ENCODE measurements at regions not wholly inside any gene's neighbourhood (a gene's known extent, or its start where the extent isn't known, plus 50 kb on each side); places are given as distances from the start of the nearest gene placed in this dataset.

DNA sequence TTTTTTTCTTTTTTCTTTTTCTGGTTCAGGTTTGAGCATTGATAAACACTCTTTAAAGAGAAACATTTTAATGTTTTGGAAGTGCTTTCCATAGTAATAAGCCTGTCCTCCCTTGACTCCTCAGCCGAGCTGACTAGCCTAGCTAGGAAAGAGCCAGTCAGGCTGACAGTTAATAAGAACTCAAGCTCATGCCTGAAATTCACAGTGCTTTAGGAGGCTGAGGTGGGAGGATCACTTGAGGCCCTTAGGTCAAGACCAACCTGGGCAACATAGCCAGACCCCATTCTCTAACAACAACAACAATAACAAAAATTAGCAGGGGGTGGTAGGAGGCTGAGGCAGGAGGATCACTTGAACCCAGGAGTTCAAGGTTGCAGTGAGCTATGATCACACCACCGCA, 53.4 kb upstream of the ZCCHC13 start:
- TF ChIP-seq, protein P1, sequence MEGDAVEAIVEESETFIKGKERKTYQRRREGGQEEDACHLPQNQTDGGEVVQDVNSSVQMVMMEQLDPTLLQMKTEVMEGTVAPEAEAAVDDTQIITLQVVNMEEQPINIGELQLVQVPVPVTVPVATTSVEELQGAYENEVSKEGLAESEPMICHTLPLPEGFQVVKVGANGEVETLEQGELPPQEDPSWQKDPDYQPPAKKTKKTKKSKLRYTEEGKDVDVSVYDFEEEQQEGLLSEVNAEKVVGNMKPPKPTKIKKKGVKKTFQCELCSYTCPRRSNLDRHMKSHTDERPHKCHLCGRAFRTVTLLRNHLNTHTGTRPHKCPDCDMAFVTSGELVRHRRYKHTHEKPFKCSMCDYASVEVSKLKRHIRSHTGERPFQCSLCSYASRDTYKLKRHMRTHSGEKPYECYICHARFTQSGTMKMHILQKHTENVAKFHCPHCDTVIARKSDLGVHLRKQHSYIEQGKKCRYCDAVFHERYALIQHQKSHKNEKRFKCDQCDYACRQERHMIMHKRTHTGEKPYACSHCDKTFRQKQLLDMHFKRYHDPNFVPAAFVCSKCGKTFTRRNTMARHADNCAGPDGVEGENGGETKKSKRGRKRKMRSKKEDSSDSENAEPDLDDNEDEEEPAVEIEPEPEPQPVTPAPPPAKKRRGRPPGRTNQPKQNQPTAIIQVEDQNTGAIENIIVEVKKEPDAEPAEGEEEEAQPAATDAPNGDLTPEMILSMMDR (IDR thresholded peaks at IDR 0.05; ENCODE audit: low read depth, low read length, poor library complexity, severe bottlenecking) = no peak
- no peak for TF ChIP-seq EZH2phosphoT487 (IDR thresholded peaks at IDR 0.05; ENCODE audit: borderline replicate concordance, low read length)

Measured in DOHH2 (cell line).